ENCODE measurements at regions not wholly inside any gene's neighbourhood (a gene's known extent, or its start where the extent isn't known, plus 50 kb on each side); places are given as distances from the start of the nearest gene placed in this dataset.

GRCh38 chr5:5939759-5940370 is 438.5 kb downstream of the MED10 start:
- no peak for DNase-seq

- DNase-seq: no peak
Observed at GRCh38 chr5:5933651-5934050, 444.7 kb downstream of the MED10 start.

GRCh38 chr5:5932824-5933223 is 445.5 kb downstream of the MED10 start:
- no peak for DNase-seq

- DNase-seq: no peak
Observed at GRCh38 chr5:5930561-5930960, 447.8 kb downstream of the MED10 start.

GRCh38 chr5:5929291-5930020 is 448.9 kb downstream of the MED10 start:
- DNase-seq: no peak

GRCh38 chr5:5925191-5925590 is 453.2 kb downstream of the MED10 start:
- DNase-seq: no peak

GRCh38 chr5:5919411-5919810 is 458.9 kb downstream of the MED10 start:
- DNase-seq: no peak

GRCh38 chr5:5906778-5907177 is 471.6 kb downstream of the MED10 start:
- no peak for DNase-seq

GRCh38 chr5:5905186-5905585 is 473.2 kb downstream of the MED10 start:
- DNase-seq: no peak

GRCh38 chr5:5904113-5904512 is 474.2 kb downstream of the MED10 start:
- DNase-seq: no peak

- DNase-seq: no peak
Observed at GRCh38 chr5:5902678-5903646, 475.4 kb downstream of the MED10 start.

GRCh38 chr5:5900350-5900749 is 477.9 kb downstream of the ICE1 start:
- no peak for DNase-seq

GRCh38 chr5:5899716-5900115 is 477.2 kb downstream of the ICE1 start:
- DNase-seq: no peak

GRCh38 chr5:5888284-5888683 is 465.8 kb downstream of the ICE1 start:
- DNase-seq: no peak

- DNase-seq: no peak
Observed at GRCh38 chr5:5887833-5888232, 465.4 kb downstream of the ICE1 start.

GRCh38 chr5:5886812-5887486 is 464.5 kb downstream of the ICE1 start:
- no peak for DNase-seq

GRCh38 chr5:5886353-5886752 is 463.9 kb downstream of the ICE1 start:
- DNase-seq: no peak

GRCh38 chr5:5885782-5886181 is 463.3 kb downstream of the ICE1 start:
- no peak for DNase-seq

- DNase-seq: no peak
Observed at GRCh38 chr5:5884593-5884992, 462.1 kb downstream of the ICE1 start.

GRCh38 chr5:5883562-5883961 is 461.1 kb downstream of the ICE1 start:
- DNase-seq: no peak

GRCh38 chr5:5883146-5883545 is 460.7 kb downstream of the ICE1 start:
- no peak for DNase-seq

- DNase-seq: no peak
Observed at GRCh38 chr5:5882706-5883105, 460.2 kb downstream of the ICE1 start.

GRCh38 chr5:5881294-5881693 is 458.8 kb downstream of the ICE1 start:
- DNase-seq: no peak
